Liver (tissue), 8 donors: ENCODE measurements at regions not wholly inside any gene's neighbourhood (a gene's known extent, or its start where the extent isn't known, plus 50 kb on each side); places are given as distances from the start of the nearest gene placed in this dataset.

ENCODE experiments used
- DNase-seq: peaks from one replicate; pipeline ENCODE4 v3.0.0-alpha.2; 2017; ENCODE audit warnings: low spot score
- H3K27ac ChIP-seq, 2 donors: one replicate each; pipeline ENCODE4 v1.7.0; 2013; ENCODE audit warnings: inconsistent platforms in 2 of 2, low read length in 2 of 2, control low read depth in 1 of 2, low read depth in 1 of 2, mild to moderate bottlenecking in 1 of 2
- H3K27me3 ChIP-seq, 4 donors: one replicate each; pipeline versions ENCODE4 v1.6.1 to v1.7.0; 2013; ENCODE audit warnings: low read length in 3 of 4, inconsistent platforms in 1 of 4, mild to moderate bottlenecking in 1 of 4, moderate library complexity in 1 of 4; ENCODE audit not compliant: control insufficient read depth in 4 of 4, insufficient read depth in 4 of 4
- H3K36me3 ChIP-seq, 4 donors: one replicate each; pipeline versions ENCODE4 v1.6.1 to v1.7.0; 2013; ENCODE audit warnings: low read length in 3 of 4, mild to moderate bottlenecking in 3 of 4, low read depth in 1 of 4, moderate library complexity in 1 of 4; ENCODE audit not compliant: control insufficient read depth in 4 of 4, insufficient read depth in 3 of 4
- H3K4me1 ChIP-seq, 4 donors: one replicate each; pipeline versions ENCODE4 v1.6.1 to v1.7.0; 2013; ENCODE audit warnings: low read length in 3 of 4, mild to moderate bottlenecking in 3 of 4, moderate library complexity in 1 of 4; ENCODE audit not compliant: control insufficient read depth in 4 of 4, insufficient read depth in 4 of 4
- H3K4me3 ChIP-seq, 3 donors: one replicate each; pipeline versions ENCODE4 v1.6.1 to v1.7.0; 2013; ENCODE audit warnings: low read length in 3 of 3, control low read depth in 1 of 3, low read depth in 1 of 3, mild to moderate bottlenecking in 1 of 3
- H3K9ac ChIP-seq, 2 donors: one replicate each; pipeline ENCODE4 v1.7.0; 2013; ENCODE audit warnings: low read length in 2 of 2, mild to moderate bottlenecking in 2 of 2, moderate library complexity in 2 of 2, control low read depth in 1 of 2, low read depth in 1 of 2
- H3K9me3 ChIP-seq, 4 donors: one replicate each; pipeline versions ENCODE4 v1.6.1 to v1.7.0; 2013; ENCODE audit warnings: low read length in 3 of 4; ENCODE audit not compliant: control insufficient read depth in 4 of 4
- ATF3 ChIP-seq: IDR thresholded peaks from 2 replicates; pipeline ENCODE4 v1.6.1; 2016; ENCODE audit warnings: antibody characterized with exemption
- EGR1 ChIP-seq, 2 donors: IDR thresholded peaks; 2 replicates each; pipeline ENCODE4 v1.6.1; 2016 to 2018; ENCODE audit warnings: antibody characterized with exemption in 2 of 2, low read depth in 2 of 2
- FOXA1 ChIP-seq: IDR thresholded peaks from 2 replicates; pipeline ENCODE4 v1.6.1; 2016; ENCODE audit warnings: antibody characterized with exemption
- FOXA2 ChIP-seq: IDR thresholded peaks from 2 replicates; pipeline ENCODE4 v1.6.1; 2016; ENCODE audit warnings: antibody characterized with exemption
- GABPA ChIP-seq, 2 donors: IDR thresholded peaks in 1 of 2; conservative IDR thresholded peaks in 1 of 2; 2 replicates each; pipeline ENCODE4 v1.6.1; 2016; ENCODE audit warnings: antibody characterized with exemption in 2 of 2, mild to moderate bottlenecking in 1 of 2, moderate library complexity in 1 of 2
- HNF4A ChIP-seq, 2 donors: conservative IDR thresholded peaks; 2 replicates each; pipeline ENCODE4 v1.6.1; 2016; ENCODE audit warnings: antibody characterized with exemption in 2 of 2, mild to moderate bottlenecking in 2 of 2
- HNF4G ChIP-seq: IDR thresholded peaks from 2 replicates; pipeline ENCODE4 v1.6.1; 2016; ENCODE audit warnings: antibody characterized with exemption
- JUND ChIP-seq, 2 donors: IDR thresholded peaks; 2 replicates each; pipeline ENCODE4 v1.6.1; 2016; ENCODE audit warnings: antibody characterized with exemption in 2 of 2
- MAX ChIP-seq: IDR thresholded peaks from 2 replicates; pipeline ENCODE4 v1.6.1; 2016; ENCODE audit warnings: antibody characterized with exemption
- NR2F2 ChIP-seq: IDR thresholded peaks from 2 replicates; pipeline ENCODE4 v1.6.1; 2016; ENCODE audit warnings: antibody characterized with exemption
- RAD21 ChIP-seq, 2 donors: IDR thresholded peaks; 2 replicates each; pipeline ENCODE4 v1.6.1; 2016; ENCODE audit warnings: antibody characterized with exemption in 2 of 2, mild to moderate bottlenecking in 2 of 2
- REST ChIP-seq: IDR thresholded peaks from 2 replicates; pipeline ENCODE4 v1.6.1; 2016; ENCODE audit warnings: antibody characterized with exemption, mild to moderate bottlenecking
- RXRA ChIP-seq, 2 donors: IDR thresholded peaks; 2 replicates each; pipeline ENCODE4 v1.6.1; 2017 to 2018; ENCODE audit warnings: antibody characterized with exemption in 2 of 2, mild to moderate bottlenecking in 1 of 2
- SP1 ChIP-seq: IDR thresholded peaks from 2 replicates; pipeline ENCODE4 v1.6.1; 2018; ENCODE audit warnings: antibody characterized with exemption, mild to moderate bottlenecking
- TAF1 ChIP-seq: conservative IDR thresholded peaks from 2 replicates; pipeline ENCODE4 v1.6.1; 2016; ENCODE audit warnings: antibody characterized with exemption, mild to moderate bottlenecking
- YY1 ChIP-seq: IDR thresholded peaks from 2 replicates; pipeline ENCODE4 v1.6.1; 2016; ENCODE audit warnings: antibody characterized with exemption, mild to moderate bottlenecking
- ZBTB33 ChIP-seq: IDR thresholded peaks from 2 replicates; pipeline ENCODE4 v1.6.1; 2016; ENCODE audit warnings: antibody characterized with exemption
- WGBS: extraction: QIAGEN DNeasy Blood & Tissue Kit; methylation state at CpG from one replicate; pipeline ENCODE4 v1.1.7; 2013; 5-methylcytosine and 5-hydroxymethylcytosine counted together
- TF ChIP-seq, protein P1 (sequence below): fragments of 150-350 bp; IDR thresholded peaks from 2 replicates; pipeline ENCODE4 v1.5.1; 2017; ENCODE audit warnings: improper control_type of control experiment, low read depth, low read length; ENCODE audit not compliant: missing input control
- donor health status: healthy.
- donor health status: healthy.
- donor health status: healthy.
- donor health status: healthy.
- donor health status: healthy.

DNA sequence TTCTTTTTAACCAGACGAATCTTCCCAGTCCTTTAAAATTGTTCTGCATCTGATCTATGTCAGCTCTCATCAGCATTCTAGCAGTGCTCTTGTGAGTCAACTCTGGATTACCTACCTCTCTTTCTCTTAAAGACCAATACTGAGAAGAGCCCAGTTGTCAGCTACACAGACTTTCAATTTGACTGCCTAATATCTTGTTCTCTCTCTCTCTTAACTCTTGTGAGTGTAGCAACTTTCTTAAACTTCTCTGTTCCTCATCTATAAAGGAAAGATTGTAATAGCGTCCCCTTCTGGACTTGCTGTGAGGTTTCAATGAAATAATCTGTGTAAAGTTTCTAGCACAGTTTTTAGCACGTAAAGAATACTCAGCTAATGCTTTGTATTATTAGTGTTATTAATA, 499.3 kb upstream of the ADAMTS5 start (continued):
- TF ChIP-seq, protein P1, sequence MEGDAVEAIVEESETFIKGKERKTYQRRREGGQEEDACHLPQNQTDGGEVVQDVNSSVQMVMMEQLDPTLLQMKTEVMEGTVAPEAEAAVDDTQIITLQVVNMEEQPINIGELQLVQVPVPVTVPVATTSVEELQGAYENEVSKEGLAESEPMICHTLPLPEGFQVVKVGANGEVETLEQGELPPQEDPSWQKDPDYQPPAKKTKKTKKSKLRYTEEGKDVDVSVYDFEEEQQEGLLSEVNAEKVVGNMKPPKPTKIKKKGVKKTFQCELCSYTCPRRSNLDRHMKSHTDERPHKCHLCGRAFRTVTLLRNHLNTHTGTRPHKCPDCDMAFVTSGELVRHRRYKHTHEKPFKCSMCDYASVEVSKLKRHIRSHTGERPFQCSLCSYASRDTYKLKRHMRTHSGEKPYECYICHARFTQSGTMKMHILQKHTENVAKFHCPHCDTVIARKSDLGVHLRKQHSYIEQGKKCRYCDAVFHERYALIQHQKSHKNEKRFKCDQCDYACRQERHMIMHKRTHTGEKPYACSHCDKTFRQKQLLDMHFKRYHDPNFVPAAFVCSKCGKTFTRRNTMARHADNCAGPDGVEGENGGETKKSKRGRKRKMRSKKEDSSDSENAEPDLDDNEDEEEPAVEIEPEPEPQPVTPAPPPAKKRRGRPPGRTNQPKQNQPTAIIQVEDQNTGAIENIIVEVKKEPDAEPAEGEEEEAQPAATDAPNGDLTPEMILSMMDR: no peak
- TF ChIP-seq ATF3 (no peak), HNF4A (conservative IDR thresholded peaks at IDR 0.05) (no peak), NR2F2 (no peak), TAF1 (no peak)

GRCh38 chr21:27464648-27465047, 497.8 kb upstream of the ADAMTS5 start:
- WGBS: 78% methylated on average over 1 of the region's 1 CpG
- Histone ChIP-seq H3K27ac (no peak overlapping the region), H3K27me3 (no peaks in the 10 kb centered on the region), H3K9ac (no peak overlapping the region), H3K36me3 (no peaks in the 10 kb centered on the region), H3K4me1 (no peaks in the 10 kb centered on the region), H3K4me3 (no peak overlapping the region), H3K9me3 (no peaks in the 10 kb centered on the region)
- DNase-seq: no peak
- TF ChIP-seq ZBTB33 (no peak), REST (no peak), HNF4G (no peak), EGR1 (IDR thresholded peaks at IDR 0.05; ENCODE audit: low read depth in 2 of 2) (no peak), YY1 (no peak), TAF1 (no peak), JUND (IDR thresholded peaks at IDR 0.05) (no peak), ATF3 (no peak), HNF4A (conservative IDR thresholded peaks at IDR 0.05) (no peak), RXRA (IDR thresholded peaks at IDR 0.05) (no peak), SP1 (no peak), RAD21 (IDR thresholded peaks at IDR 0.05) (no peak), MAX (no peak), FOXA1 (no peak), NR2F2 (no peak), FOXA2 (no peak), GABPA (IDR thresholded peaks at IDR 0.05 in 1 of 2, conservative IDR thresholded peaks at IDR 0.05 in 1 of 2) (no peak)
